GM12865 (cell line): ENCODE measurements at regions not wholly inside any gene's neighbourhood (a gene's known extent, or its start where the extent isn't known, plus 50 kb on each side); places are given as distances from the start of the nearest gene placed in this dataset.

Source experiments
- DNase-seq: peaks from one replicate; pipeline ENCODE4 v3.0.0; 2010; ENCODE audit warnings: low read depth
- H3K4me3 ChIP-seq: 2 replicates; pipeline ENCODE4 v1.5.1; 2011; ENCODE audit warnings: mild to moderate bottlenecking, low read depth, low read length, control low read depth
- CTCF ChIP-seq: IDR thresholded peaks from 2 replicates; pipeline ENCODE4 v1.5.1; 2011; ENCODE audit warnings: low read length, control low read depth, low read depth, inconsistent platforms; ENCODE audit not compliant: insufficient read depth; ENCODE audit errors: missing control alignments

- H3K4me3 ChIP-seq = no peak overlapping the region
- no peak for TF ChIP-seq CTCF
- no peak for DNase-seq
These were observed 153.3 kb downstream of the FSCB start for GRCh38 chr14:44353805-44354204.

DNA sequence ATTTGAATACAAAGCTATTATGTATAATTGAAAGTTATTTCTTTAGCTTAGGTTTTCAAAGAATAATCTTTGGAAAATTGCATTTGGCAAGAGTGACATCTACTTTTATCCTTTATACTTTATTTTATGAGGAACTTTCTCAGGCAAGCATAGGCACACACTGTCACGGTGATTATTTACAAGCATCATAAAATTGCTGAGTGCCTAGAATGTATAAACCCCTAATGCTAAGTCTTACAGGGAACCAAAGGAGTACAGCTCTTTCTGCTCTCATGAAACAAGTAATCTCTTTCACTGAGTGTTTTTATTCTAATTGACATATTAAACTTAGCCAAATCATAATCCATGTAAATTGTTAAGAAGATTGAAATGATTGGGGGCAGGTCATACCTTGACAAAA is 154.9 kb downstream of the FSCB start:
- H3K4me3 ChIP-seq = no peak overlapping the region
- no peak for TF ChIP-seq CTCF
- no peak for DNase-seq

DNA sequence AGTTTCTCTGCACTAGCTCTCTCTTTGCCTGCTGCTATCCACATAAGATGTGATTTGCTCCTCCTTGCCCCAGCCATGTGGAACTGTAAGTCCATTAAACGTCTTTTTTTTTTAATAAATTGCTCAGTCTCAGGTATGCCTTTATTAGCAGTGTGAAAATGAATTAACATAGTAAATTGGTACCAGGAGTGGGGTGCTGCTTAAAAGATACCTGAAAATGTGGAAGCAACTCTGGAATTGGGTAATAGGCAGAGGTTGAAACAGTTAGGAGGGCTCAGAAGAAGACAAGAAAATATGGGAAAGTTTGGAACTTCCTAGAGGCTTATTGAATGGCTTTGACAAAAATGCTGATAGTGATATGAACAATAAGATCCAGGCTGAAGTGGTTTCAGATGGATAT is 159.8 kb downstream of the FSCB start:
- TF ChIP-seq CTCF = no peak

GRCh38 chr14:44341116-44341515 is 166.0 kb downstream of the FSCB start:
- DNase-seq = no peak
- H3K4me3 ChIP-seq = no peak overlapping the region
- no peak for TF ChIP-seq CTCF

More for the DNA sequence above, 159.8 kb downstream of the FSCB start:
- no peak for DNase-seq
- no peak overlapping the region for H3K4me3 ChIP-seq

DNA sequence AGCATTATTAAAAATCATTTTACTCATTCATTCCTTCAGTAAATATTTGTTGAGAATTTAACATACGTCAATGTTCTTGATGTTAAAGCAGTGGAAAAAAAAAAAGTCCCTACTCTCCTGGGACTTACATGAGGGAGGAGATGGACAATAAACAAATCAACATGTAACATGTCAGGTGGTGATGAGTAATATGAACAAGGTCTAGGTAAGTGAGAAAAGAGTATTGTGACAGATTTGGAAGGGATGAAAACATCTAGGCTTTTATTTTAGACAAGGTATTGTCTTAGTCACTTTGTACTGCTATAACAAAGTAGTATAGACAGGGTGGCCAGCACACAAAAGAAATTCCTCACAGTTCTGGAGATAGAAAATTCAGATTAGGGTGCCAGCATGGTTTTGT is 167.2 kb downstream of the FSCB start:
- H3K4me3 ChIP-seq = no peak overlapping the region
- no peak for DNase-seq
- TF ChIP-seq CTCF = no peak

- no peak overlapping the region for H3K4me3 ChIP-seq
- DNase-seq = no peak
- no peak for TF ChIP-seq CTCF
These were observed 167.9 kb downstream of the FSCB start for GRCh38 chr14:44339231-44339630.

GRCh38 chr14:44317441-44317746 is 189.7 kb downstream of the FSCB start:
- DNase-seq = no peak
- no peak for TF ChIP-seq CTCF

More at GRCh38 chr14:44317441-44317746, 189.7 kb downstream of the FSCB start:
- H3K4me3 ChIP-seq = no peak overlapping the region
